ENCODE measurements at regions not wholly inside any gene's neighbourhood (a gene's known extent, or its start where the extent isn't known, plus 50 kb on each side); places are given as distances from the start of the nearest gene placed in this dataset.

GRCh38 chr7:41858201-41858600 is 155.3 kb upstream of the INHBA start:
- H3K4me1 ChIP-seq (ENCODE audit: control insufficient read depth, insufficient read depth, low read length), result no peaks in the 10 kb centered on the region
- ChIA-PET RAD21 (ENCODE audit: unreplicated experiment) (no interaction called here), POLR2A (no interaction called here), SMC1A (ENCODE audit: uncharacterized antibody, unreplicated experiment) (no interaction called here), CTCF (no interaction called here)
- in situ Hi-C loops (cut with MboI) (no loop called here), intact Hi-C loops (cut with micrococcal nuclease; ENCODE audit: unreplicated experiment) (no loop called here)
- TF ChIP-seq LARP7 (IDR thresholded peaks at IDR 0.05) (no peak), BHLHE40 (IDR thresholded peaks at IDR 0.05; ENCODE audit: borderline replicate concordance in 1 of 2, low read depth in 2 of 2, low read length in 1 of 2) (no peak), REST (IDR thresholded peaks at IDR 0.05; ENCODE audit: low read depth, low read length) (no peak), SP1 (IDR thresholded peaks at IDR 0.05; ENCODE audit: low read depth, low read length) (no peak)
- BruUV-seq (replicated peaks), result no TSS peak
- no peaks in the 10 kb centered on the region for H4K20me1 ChIP-seq (ENCODE audit: control insufficient read depth, insufficient read depth)
- FAIRE-seq, result no peak
- ATAC-seq, result no peak
- no peak for DNase-seq (ENCODE audit: low read depth, low spot score)
- no peak overlapping the region for H3K4me2 ChIP-seq (ENCODE audit: control insufficient read depth, insufficient read depth)
- no peaks in the 10 kb centered on the region for H3K79me2 ChIP-seq (ENCODE audit: control insufficient read depth, insufficient read depth, low read length)
- H3K36me3 ChIP-seq (ENCODE audit: control insufficient read depth in 2 of 2, insufficient read depth in 2 of 2, low read length in 1 of 2), result no peaks in the 10 kb centered on the region
- no peaks in the 10 kb centered on the region for H3K27me3 ChIP-seq (replicated peaks in 1 of 2; ENCODE audit: control insufficient read depth in 2 of 2, insufficient read depth in 2 of 2, low read length in 1 of 2)
- 81% methylated on average over 2 of the region's 2 CpGs for WGBS (ENCODE audit: insufficient coverage, insufficient replicate concordance, low lambda C conversion rate, missing lambda C conversion rate)
- no peak overlapping the region for H3K9ac ChIP-seq (ENCODE audit: control insufficient read depth, insufficient read depth, low read length)
- no peaks in the 10 kb centered on the region; the same call in 2 of the 3 replicates for H3K9me3 ChIP-seq (replicated peaks; ENCODE audit: control insufficient read depth, insufficient read depth, low read length)
- no peak overlapping the region for H3K27ac ChIP-seq (ENCODE audit: control insufficient read depth, insufficient read depth)
- H3K4me3 ChIP-seq, result no peak overlapping the region
- no peak overlapping the region for H2AFZ ChIP-seq (ENCODE audit: control insufficient read depth, low read depth, low read length)

GRCh38 chr7:41855798-41856197 is 152.9 kb upstream of the INHBA start:
- H3K27ac ChIP-seq (ENCODE audit: control insufficient read depth, insufficient read depth), result no peak overlapping the region
- H3K9me3 ChIP-seq (replicated peaks; ENCODE audit: control insufficient read depth, insufficient read depth, low read length), result no peaks in the 10 kb centered on the region; the same call in 1 of the 3 replicates
- intact Hi-C loops (cut with micrococcal nuclease; ENCODE audit: unreplicated experiment), result no loop called here
- FAIRE-seq, result no peak
- ChIA-PET RAD21 (ENCODE audit: unreplicated experiment) (no interaction called here), POLR2A (interaction anchor here (0.9 kb wide), 1 partner anchor 15 kb away, joined by 3 read pairs; no protein-coding TSS in a partner anchor), SMC1A (ENCODE audit: uncharacterized antibody, unreplicated experiment) (interaction anchor here (1.8 to 1.9 kb wide), 2 partner anchors 57 to 145 kb away, joined by 4 to 8 read pairs; no protein-coding TSS in a partner anchor), CTCF (interaction anchor here (1.3 kb wide), 1 partner anchor 30 kb away, joined by 3 read pairs; no protein-coding TSS in a partner anchor)
- no peak overlapping the region for H2AFZ ChIP-seq (ENCODE audit: control insufficient read depth, low read depth, low read length)
- no peak overlapping the region for H3K4me2 ChIP-seq (ENCODE audit: control insufficient read depth, insufficient read depth)
- no peak for DNase-seq (ENCODE audit: low read depth, low spot score)
- H4K20me1 ChIP-seq (ENCODE audit: control insufficient read depth, insufficient read depth), result no peaks in the 10 kb centered on the region
- no peaks in the 10 kb centered on the region for H3K27me3 ChIP-seq (replicated peaks in 1 of 2; ENCODE audit: control insufficient read depth in 2 of 2, insufficient read depth in 2 of 2, low read length in 1 of 2)
- in situ Hi-C loops (cut with MboI), result no loop called here
- H3K4me1 ChIP-seq (ENCODE audit: control insufficient read depth, insufficient read depth, low read length), result no peaks in the 10 kb centered on the region
- H3K4me3 ChIP-seq, result no peak overlapping the region
- ATAC-seq, result no peak
- no peaks in the 10 kb centered on the region for H3K36me3 ChIP-seq (ENCODE audit: control insufficient read depth in 2 of 2, insufficient read depth in 2 of 2, low read length in 1 of 2)
- no peaks in the 10 kb centered on the region for H3K79me2 ChIP-seq (ENCODE audit: control insufficient read depth, insufficient read depth, low read length)
- no TSS peak for BruUV-seq (replicated peaks)
- 50% methylated on average over 1 of the region's 1 CpG for WGBS (ENCODE audit: insufficient coverage, insufficient replicate concordance, low lambda C conversion rate, missing lambda C conversion rate)
- no peak overlapping the region for H3K9ac ChIP-seq (ENCODE audit: control insufficient read depth, insufficient read depth, low read length)
- no peak for TF ChIP-seq NFYB (IDR thresholded peaks at IDR 0.05; ENCODE audit: insufficient read depth, low read depth, low read length)
- no peak for TF ChIP-seq IRF4 (IDR thresholded peaks at IDR 0.05; ENCODE audit: low read depth, low read length)
- no peak for TF ChIP-seq ZNF592 (IDR thresholded peaks at IDR 0.05)
- no peak for TF ChIP-seq MAX (IDR thresholded peaks at IDR 0.05; ENCODE audit: low read depth, low read length)
- TF ChIP-seq USF2 (IDR thresholded peaks at IDR 0.05; ENCODE audit: borderline replicate concordance, low read depth, low read length), result no peak
